ENCODE measurements at regions not wholly inside any gene's neighbourhood (a gene's known extent, or its start where the extent isn't known, plus 50 kb on each side); places are given as distances from the start of the nearest gene placed in this dataset.

DNA sequence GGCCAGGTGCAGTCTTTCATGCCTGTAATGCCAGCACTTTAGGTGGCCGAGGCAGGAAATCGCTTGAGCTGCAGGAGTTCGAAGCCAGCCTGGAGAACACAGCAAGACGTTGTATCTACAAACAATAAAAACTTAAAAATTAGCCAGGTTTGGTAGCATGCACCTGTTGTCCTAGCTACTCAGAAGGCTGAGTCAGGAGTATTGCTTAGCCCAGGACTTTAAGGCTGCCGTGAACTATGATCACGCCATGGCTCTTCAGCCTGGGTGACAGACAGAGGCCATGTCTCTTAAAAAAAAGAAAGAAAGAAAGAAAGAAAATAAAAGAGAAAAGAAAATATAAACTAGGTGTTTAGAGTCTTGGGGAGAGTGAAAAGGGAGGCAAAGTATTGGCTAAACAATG, 96.4 kb upstream of the PDE5A start:
- DNase-seq (ENCODE audit: low read depth in 2 of 3, low spot score in 2 of 3), result no peak

GRCh38 chr4:119722670-119723069, 94.1 kb upstream of the PDE5A start:
- no peak for DNase-seq (ENCODE audit: low read depth in 2 of 3, low spot score in 2 of 3)

DNA sequence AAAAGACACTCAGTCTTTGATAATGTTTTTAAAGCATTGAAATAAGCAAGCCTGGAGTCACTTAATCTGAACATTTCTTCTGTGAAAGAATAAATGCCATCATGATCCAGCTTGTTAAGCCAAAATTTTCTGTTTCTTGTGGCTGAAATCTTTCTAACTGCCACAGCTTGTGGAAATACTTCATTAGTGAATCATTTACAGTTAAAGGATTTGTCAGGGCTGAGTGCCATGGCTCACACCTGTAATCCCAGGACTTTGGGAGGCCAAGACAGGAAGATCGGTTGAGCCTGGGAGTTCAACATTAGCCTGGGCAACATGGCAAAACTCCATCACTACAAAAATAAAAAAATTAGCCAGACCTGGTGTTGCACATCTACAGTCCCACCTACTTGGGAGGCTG, 93.3 kb upstream of the PDE5A start:
- DNase-seq (ENCODE audit: low read depth in 2 of 3, low spot score in 2 of 3), result no peak

- no peak for DNase-seq (ENCODE audit: low read depth in 2 of 3, low spot score in 2 of 3)
These were observed 87.2 kb upstream of the PDE5A start for GRCh38 chr4:119715490-119716445.

DNA sequence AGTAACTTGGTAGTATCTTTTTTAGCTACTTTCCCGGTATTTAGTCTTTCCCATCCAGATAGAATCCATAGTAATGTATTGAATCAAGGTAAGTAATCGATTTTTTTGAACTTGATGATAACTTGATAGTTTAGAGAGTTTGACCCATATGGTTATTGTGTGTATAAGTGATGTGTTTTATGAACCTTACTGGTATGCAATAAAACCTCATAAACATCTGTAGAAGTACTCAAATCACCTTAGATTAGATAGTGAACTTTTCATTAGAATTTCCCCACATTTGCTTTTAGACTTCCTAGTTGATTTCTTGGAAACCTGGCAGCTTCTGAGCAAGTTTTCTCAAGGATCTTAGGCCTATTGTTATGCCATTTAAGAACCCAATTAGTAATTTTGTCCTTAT, 80.8 kb upstream of the PDE5A start:
- no peak for DNase-seq (ENCODE audit: low read depth in 2 of 3, low spot score in 2 of 3)

- DNase-seq (ENCODE audit: low read depth in 2 of 3, low spot score in 2 of 3), result no peak
These were observed 78.7 kb upstream of the PDE5A start for GRCh38 chr4:119707336-119707735.

GRCh38 chr4:119706804-119707203, 78.2 kb upstream of the PDE5A start:
- DNase-seq (ENCODE audit: low read depth in 2 of 3, low spot score in 2 of 3), result no peak

DNA sequence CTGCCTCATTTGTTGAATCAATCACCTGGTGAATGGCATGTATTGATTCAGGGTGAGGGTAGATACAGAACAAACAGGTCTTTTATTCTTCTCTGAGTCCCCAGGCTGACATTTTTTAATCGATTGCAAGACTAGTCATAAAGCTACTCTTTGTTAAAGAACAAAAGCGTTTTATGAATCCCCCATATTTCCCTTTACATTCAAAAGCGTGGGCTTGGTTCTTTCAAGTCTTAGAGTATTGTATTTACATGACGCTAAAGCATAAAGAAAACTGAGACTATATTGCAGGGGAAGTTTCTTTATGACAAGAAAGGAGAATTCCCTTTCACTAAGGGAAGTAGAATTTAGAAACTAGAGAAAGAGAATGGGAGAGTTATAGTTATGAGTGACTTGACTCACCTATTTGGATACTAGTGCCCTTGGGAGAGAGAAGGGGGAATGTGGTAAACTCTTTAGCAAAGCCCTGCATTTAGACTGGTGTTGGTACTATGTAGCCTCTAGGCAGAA, 69.3 kb upstream of the PDE5A start:
- no peak for DNase-seq (ENCODE audit: low read depth in 2 of 3, low spot score in 2 of 3)

GRCh38 chr4:119696963-119697362, 68.4 kb upstream of the PDE5A start:
- no peak for DNase-seq (ENCODE audit: low read depth in 2 of 3, low spot score in 2 of 3)

GRCh38 chr4:119695216-119695615, 66.6 kb upstream of the PDE5A start:
- no peak for DNase-seq (ENCODE audit: low read depth in 2 of 3, low spot score in 2 of 3)

- DNase-seq (ENCODE audit: low read depth in 2 of 3, low spot score in 2 of 3), result no peak
These were observed 64.5 kb upstream of the PDE5A start for GRCh38 chr4:119693126-119693525.

- no peak for DNase-seq (ENCODE audit: low read depth in 2 of 3, low spot score in 2 of 3)
These were observed 63.4 kb upstream of the PDE5A start for GRCh38 chr4:119692001-119692400.

- no peak for DNase-seq (ENCODE audit: low read depth in 2 of 3, low spot score in 2 of 3)
These were observed 62.3 kb upstream of the PDE5A start for GRCh38 chr4:119690871-119691270.

GRCh38 chr4:119688446-119688845, 59.8 kb upstream of the PDE5A start:
- DNase-seq (ENCODE audit: low read depth in 2 of 3, low spot score in 2 of 3), result no peak

DNA sequence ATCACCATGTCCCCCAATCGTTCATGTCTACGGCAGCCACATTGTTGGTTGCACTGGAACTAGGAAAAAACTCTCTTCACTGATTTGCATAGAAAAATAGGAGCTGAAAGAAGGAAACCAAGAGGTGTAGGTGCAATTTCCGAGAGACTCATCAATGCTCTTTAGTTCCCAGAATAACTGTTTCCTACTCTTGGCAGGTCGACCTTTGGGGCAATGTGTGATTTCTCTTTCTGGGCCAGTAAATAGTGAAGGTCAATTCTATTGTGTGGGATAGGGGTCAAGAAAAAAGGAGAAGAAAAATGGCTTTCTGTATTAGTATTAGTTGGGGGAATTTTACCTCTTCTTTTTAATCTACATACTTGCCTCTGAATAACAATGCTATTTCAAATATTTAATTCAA, 55.9 kb upstream of the PDE5A start:
- DNase-seq (ENCODE audit: low read depth in 2 of 3, low spot score in 2 of 3), result no peak

- DNase-seq (ENCODE audit: low read depth in 2 of 3, low spot score in 2 of 3), result no peak
These were observed 54.9 kb upstream of the PDE5A start for GRCh38 chr4:119683518-119683917.

GRCh38 chr4:119682099-119682498, 53.5 kb upstream of the PDE5A start:
- DNase-seq (ENCODE audit: low read depth in 2 of 3, low spot score in 2 of 3), result no peak

GRCh38 chr4:119679251-119679650, 50.6 kb upstream of the PDE5A start:
- DNase-seq (ENCODE audit: low read depth in 2 of 3, low spot score in 2 of 3), result no peak

DNA sequence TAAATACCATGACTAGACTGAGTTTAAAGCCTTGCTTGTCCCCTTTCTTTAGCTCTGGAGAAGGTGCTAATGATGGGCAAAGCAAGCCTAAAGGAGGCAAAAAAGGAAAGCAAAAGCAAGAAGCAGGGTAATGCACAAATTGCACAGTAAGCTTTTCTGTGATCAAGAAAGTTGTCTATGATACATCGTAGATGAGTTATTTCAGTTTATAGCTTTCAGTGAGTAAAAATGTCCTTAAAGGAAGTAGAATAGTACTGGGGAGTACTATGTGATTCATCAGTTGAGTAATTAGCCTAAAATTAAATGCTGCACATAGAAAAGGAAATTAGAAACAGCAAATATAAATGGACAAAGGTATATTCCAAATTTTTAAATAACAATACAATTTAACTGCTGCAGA, 50.2 kb upstream of the PDE5A start:
- DNase-seq (ENCODE audit: low read depth in 2 of 3, low spot score in 2 of 3), result no peak

Data from hematopoietic multipotent progenitor cell (in vitro differentiated cells).